ENCODE measurements at regions not wholly inside any gene's neighbourhood (a gene's known extent, or its start where the extent isn't known, plus 50 kb on each side); places are given as distances from the start of the nearest gene placed in this dataset.

DNA sequence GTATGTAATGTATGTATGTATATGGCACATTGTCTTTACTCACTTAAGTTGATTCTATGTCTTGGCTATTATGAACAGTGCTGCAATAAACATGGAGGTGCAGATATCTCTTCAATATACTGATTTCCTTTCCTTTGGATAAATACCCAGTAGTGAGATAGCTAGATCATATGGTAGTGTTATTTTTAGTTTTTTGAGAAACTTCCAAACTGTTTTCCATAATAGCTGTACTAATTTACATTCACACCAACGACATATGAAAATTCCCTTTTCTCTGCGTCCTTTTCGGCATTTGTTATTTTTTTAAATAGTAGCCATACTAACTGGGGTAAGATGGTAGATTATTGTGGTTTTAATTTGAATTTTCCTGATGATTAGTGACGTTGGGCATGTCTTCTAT lies 445.6 kb downstream of the NFIB start:
- Histone ChIP-seq H3K4me2 (ENCODE audit: extremely low read depth, insufficient read depth, low read length) (no peak overlapping the region), H3K27ac (ENCODE audit: insufficient read depth, low read length) (no peak overlapping the region), H3K4me1 (ENCODE audit: control insufficient read depth, extremely low read depth, insufficient read depth, low read length) (no peaks in the 10 kb centered on the region), H3K27me3 (ENCODE audit: control insufficient read depth, insufficient read depth, low read length) (no peaks in the 10 kb centered on the region), H3K9me3 (ENCODE audit: control insufficient read depth, insufficient read depth, low read depth, low read length) (no peaks in the 10 kb centered on the region), H2AFZ (ENCODE audit: low read length) (no peak overlapping the region), H3K4me3 (replicated peaks in 1 of 4; ENCODE audit: control extremely low read depth in 1 of 4, insufficient read depth in 1 of 4, low read depth in 3 of 4, low read length in 4 of 4) (no peak overlapping the region), H3K36me3 (ENCODE audit: control insufficient read depth, insufficient read depth, low read length) (no peaks in the 10 kb centered on the region), H3K9ac (ENCODE audit: insufficient read depth, low read length) (no peak overlapping the region), H4K20me1 (ENCODE audit: control insufficient read depth, extremely low read depth, insufficient read depth, low read length) (no peaks in the 10 kb centered on the region), H3K79me2 (ENCODE audit: control insufficient read depth, insufficient read depth, low read length) (no peaks in the 10 kb centered on the region)
- TF ChIP-seq EZH2 (IDR thresholded peaks at IDR 0.05; ENCODE audit: low read length, missing control alignments): no peak
- DNase-seq (ENCODE audit: low read depth in 2 of 2): no peak

- TF ChIP-seq EZH2 (IDR thresholded peaks at IDR 0.05; ENCODE audit: low read length, missing control alignments): no peak
- TF ChIP-seq, protein P1, sequence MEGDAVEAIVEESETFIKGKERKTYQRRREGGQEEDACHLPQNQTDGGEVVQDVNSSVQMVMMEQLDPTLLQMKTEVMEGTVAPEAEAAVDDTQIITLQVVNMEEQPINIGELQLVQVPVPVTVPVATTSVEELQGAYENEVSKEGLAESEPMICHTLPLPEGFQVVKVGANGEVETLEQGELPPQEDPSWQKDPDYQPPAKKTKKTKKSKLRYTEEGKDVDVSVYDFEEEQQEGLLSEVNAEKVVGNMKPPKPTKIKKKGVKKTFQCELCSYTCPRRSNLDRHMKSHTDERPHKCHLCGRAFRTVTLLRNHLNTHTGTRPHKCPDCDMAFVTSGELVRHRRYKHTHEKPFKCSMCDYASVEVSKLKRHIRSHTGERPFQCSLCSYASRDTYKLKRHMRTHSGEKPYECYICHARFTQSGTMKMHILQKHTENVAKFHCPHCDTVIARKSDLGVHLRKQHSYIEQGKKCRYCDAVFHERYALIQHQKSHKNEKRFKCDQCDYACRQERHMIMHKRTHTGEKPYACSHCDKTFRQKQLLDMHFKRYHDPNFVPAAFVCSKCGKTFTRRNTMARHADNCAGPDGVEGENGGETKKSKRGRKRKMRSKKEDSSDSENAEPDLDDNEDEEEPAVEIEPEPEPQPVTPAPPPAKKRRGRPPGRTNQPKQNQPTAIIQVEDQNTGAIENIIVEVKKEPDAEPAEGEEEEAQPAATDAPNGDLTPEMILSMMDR (conservative IDR thresholded peaks at IDR 0.05 in 1 of 2, IDR thresholded peaks at IDR 0.05 in 1 of 2; ENCODE audit: low read depth in 1 of 2, low read length in 2 of 2): no peak
- no peak overlapping the region for H3K4me2 ChIP-seq (ENCODE audit: extremely low read depth, insufficient read depth, low read length)
- no peaks in the 10 kb centered on the region for H3K79me2 ChIP-seq (ENCODE audit: control insufficient read depth, insufficient read depth, low read length)
- no peaks in the 10 kb centered on the region for H4K20me1 ChIP-seq (ENCODE audit: control insufficient read depth, extremely low read depth, insufficient read depth, low read length)
- no peak overlapping the region for H3K4me3 ChIP-seq (replicated peaks in 1 of 4; ENCODE audit: control extremely low read depth in 1 of 4, insufficient read depth in 1 of 4, low read depth in 3 of 4, low read length in 4 of 4)
- H3K4me1 ChIP-seq (ENCODE audit: control insufficient read depth, extremely low read depth, insufficient read depth, low read length): no peaks in the 10 kb centered on the region
- no peaks in the 10 kb centered on the region for H3K36me3 ChIP-seq (ENCODE audit: control insufficient read depth, insufficient read depth, low read length)
- H3K27ac ChIP-seq (ENCODE audit: insufficient read depth, low read length): no peak overlapping the region
- H3K27me3 ChIP-seq (ENCODE audit: control insufficient read depth, insufficient read depth, low read length): no peaks in the 10 kb centered on the region
- H2AFZ ChIP-seq (ENCODE audit: low read length): no peak overlapping the region
- no peak overlapping the region for H3K9ac ChIP-seq (ENCODE audit: insufficient read depth, low read length)
- H3K9me3 ChIP-seq (ENCODE audit: control insufficient read depth, insufficient read depth, low read depth, low read length): no peaks in the 10 kb centered on the region
- DNase-seq (ENCODE audit: low read depth in 2 of 2): no peak
These were observed 448.1 kb downstream of the NFIB start for GRCh38 chr9:13865869-13866268.

GRCh38 chr9:13863112-13863511 lies 450.8 kb downstream of the NFIB start:
- H3K79me2 ChIP-seq (ENCODE audit: control insufficient read depth, insufficient read depth, low read length): no peaks in the 10 kb centered on the region
- TF ChIP-seq, protein P1 (conservative IDR thresholded peaks at IDR 0.05 in 1 of 2, IDR thresholded peaks at IDR 0.05 in 1 of 2; ENCODE audit: low read depth in 1 of 2, low read length in 2 of 2): no peak
- no peak for TF ChIP-seq EZH2 (IDR thresholded peaks at IDR 0.05; ENCODE audit: low read length, missing control alignments)
- DNase-seq (ENCODE audit: low read depth in 2 of 2): peak; percentile 54 to 80
- H3K4me2 ChIP-seq (ENCODE audit: extremely low read depth, insufficient read depth, low read length): no peak overlapping the region
- no peak overlapping the region for H3K4me3 ChIP-seq (replicated peaks in 1 of 4; ENCODE audit: control extremely low read depth in 1 of 4, insufficient read depth in 1 of 4, low read depth in 3 of 4, low read length in 4 of 4)
- no peak overlapping the region for H3K9ac ChIP-seq (ENCODE audit: insufficient read depth, low read length)
- H3K27me3 ChIP-seq (ENCODE audit: control insufficient read depth, insufficient read depth, low read length): no peaks in the 10 kb centered on the region
- no peaks in the 10 kb centered on the region for H3K36me3 ChIP-seq (ENCODE audit: control insufficient read depth, insufficient read depth, low read length)
- no peaks in the 10 kb centered on the region for H3K9me3 ChIP-seq (ENCODE audit: control insufficient read depth, insufficient read depth, low read depth, low read length)
- no peak overlapping the region for H2AFZ ChIP-seq (ENCODE audit: low read length)
- H4K20me1 ChIP-seq (ENCODE audit: control insufficient read depth, extremely low read depth, insufficient read depth, low read length): no peaks in the 10 kb centered on the region
- no peak overlapping the region for H3K27ac ChIP-seq (ENCODE audit: insufficient read depth, low read length)
- H3K4me1 ChIP-seq (ENCODE audit: control insufficient read depth, extremely low read depth, insufficient read depth, low read length): no peaks in the 10 kb centered on the region
